IPS-15b (cell line): ENCODE measurements at regions not wholly inside any gene's neighbourhood (a gene's known extent, or its start where the extent isn't known, plus 50 kb on each side); places are given as distances from the start of the nearest gene placed in this dataset.

Source experiments
- H3K27me3 ChIP-seq: one replicate; pipeline ENCODE4 v1.6.1; 2013; ENCODE audit warnings: low read length; ENCODE audit not compliant: control insufficient read depth, insufficient read depth
- H3K36me3 ChIP-seq: one replicate; pipeline ENCODE4 v1.6.1; 2013; ENCODE audit warnings: low read length; ENCODE audit not compliant: control insufficient read depth, insufficient read depth
- H3K4me1 ChIP-seq: one replicate; pipeline ENCODE4 v1.6.1; 2013; ENCODE audit warnings: mild to moderate bottlenecking, low read length; ENCODE audit not compliant: control insufficient read depth, insufficient read depth
- H3K4me3 ChIP-seq: one replicate; pipeline ENCODE4 v1.5.1; 2013; ENCODE audit warnings: low read depth, low read length
- H3K9ac ChIP-seq: one replicate; pipeline ENCODE4 v1.6.1; 2013; ENCODE audit warnings: low read depth, mild to moderate bottlenecking, low read length
- H3K9me3 ChIP-seq: one replicate; pipeline ENCODE4 v1.6.1; 2013; ENCODE audit warnings: mild to moderate bottlenecking, low read length; ENCODE audit not compliant: control insufficient read depth, insufficient read depth

GRCh38 chr10:2625094-2625493 is 442.3 kb upstream of the PFKP start:
- H3K27me3 ChIP-seq, result no peaks in the 10 kb centered on the region
- no peak overlapping the region for H3K4me3 ChIP-seq
- no peaks in the 10 kb centered on the region for H3K36me3 ChIP-seq
- no peaks in the 10 kb centered on the region for H3K9me3 ChIP-seq
- peaks cover 6% of the 10 kb centered on the region for H3K4me1 ChIP-seq
- no peak overlapping the region for H3K9ac ChIP-seq

GRCh38 chr10:2623675-2624274 is 443.6 kb upstream of the PFKP start:
- Histone ChIP-seq H3K4me1 (peaks cover 10% of the 10 kb centered on the region), H3K4me3 (no peak overlapping the region), H3K36me3 (no peaks in the 10 kb centered on the region), H3K9ac (no peak overlapping the region), H3K9me3 (no peaks in the 10 kb centered on the region), H3K27me3 (no peaks in the 10 kb centered on the region)

- Histone ChIP-seq H3K36me3 (no peaks in the 10 kb centered on the region), H3K9me3 (no peaks in the 10 kb centered on the region), H3K4me1 (peaks cover 10% of the 10 kb centered on the region), H3K4me3 (no peak overlapping the region), H3K9ac (no peak overlapping the region), H3K27me3 (no peaks in the 10 kb centered on the region)
These were observed 446.4 kb upstream of the PFKP start for GRCh38 chr10:2620827-2621521.

DNA sequence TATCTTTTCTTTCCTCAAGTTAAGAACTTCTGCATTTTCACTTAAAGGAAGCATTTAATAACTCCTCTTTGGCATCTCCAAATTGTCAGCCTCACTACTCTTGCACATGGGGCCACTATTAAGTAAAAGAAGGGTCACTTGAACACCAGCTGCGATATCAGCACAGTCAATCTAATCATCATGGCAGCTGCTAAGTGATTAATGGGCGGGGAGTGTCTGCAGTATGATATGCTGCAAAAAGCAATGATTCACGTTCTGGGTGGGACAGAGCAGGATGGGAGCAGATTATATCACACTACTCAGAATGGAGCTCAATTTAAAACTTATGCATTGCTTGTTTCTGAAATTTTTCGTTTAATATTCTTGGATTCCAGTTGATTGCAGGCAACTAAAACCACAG is 447.4 kb upstream of the PFKP start:
- no peaks in the 10 kb centered on the region for H3K27me3 ChIP-seq
- H3K4me3 ChIP-seq, result no peak overlapping the region

DNA sequence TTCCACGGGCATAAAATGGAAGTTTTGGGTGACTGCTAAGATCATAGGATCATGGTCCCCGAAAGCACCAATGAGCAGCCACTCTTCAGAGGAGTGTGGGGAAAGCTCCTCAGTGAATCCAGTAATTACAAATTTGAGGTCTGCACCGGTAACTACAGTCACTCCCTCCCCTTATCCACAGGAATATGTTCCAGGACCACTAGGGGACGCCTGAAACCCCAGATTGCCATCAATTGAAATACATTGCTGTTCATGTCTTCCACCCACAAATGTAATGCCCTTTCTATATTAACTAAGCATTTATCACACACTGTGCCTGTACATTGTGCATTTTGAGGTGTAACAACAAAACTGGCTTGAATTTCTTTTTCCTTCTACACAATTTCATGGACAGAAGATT is 447.9 kb upstream of the PFKP start:
- no peaks in the 10 kb centered on the region for H3K36me3 ChIP-seq
- H3K9ac ChIP-seq, result no peak overlapping the region
- peaks cover 10% of the 10 kb centered on the region for H3K4me1 ChIP-seq
- H3K27me3 ChIP-seq, result no peaks in the 10 kb centered on the region
- H3K9me3 ChIP-seq, result no peaks in the 10 kb centered on the region
- H3K4me3 ChIP-seq, result no peak overlapping the region

More for the DNA sequence above, 447.4 kb upstream of the PFKP start:
- Histone ChIP-seq H3K4me1 (peaks cover 10% of the 10 kb centered on the region), H3K9me3 (no peaks in the 10 kb centered on the region), H3K36me3 (no peaks in the 10 kb centered on the region), H3K9ac (no peak overlapping the region)

DNA sequence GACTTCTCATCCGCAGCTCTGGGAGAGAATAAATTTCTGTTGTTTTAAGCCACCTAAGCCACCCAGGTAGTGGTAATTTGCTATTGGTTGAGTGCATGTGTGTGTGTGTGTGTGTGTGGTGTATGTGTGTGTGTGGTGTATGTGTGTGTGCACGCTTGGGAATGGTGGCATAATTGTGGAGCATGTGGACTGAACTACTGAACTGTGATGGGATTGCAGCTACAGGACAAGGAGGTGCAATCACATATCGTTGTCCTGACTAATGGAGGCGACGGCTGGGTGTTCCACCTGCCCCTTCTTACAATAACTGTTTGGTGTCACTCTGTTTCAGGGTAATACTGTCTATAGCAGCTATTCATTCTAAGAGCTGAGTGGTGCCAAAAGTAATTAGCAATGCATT is 448.7 kb upstream of the PFKP start:
- Histone ChIP-seq H3K27me3 (no peaks in the 10 kb centered on the region), H3K4me3 (no peak overlapping the region), H3K36me3 (no peaks in the 10 kb centered on the region), H3K4me1 (peaks cover 10% of the 10 kb centered on the region), H3K9ac (no peak overlapping the region), H3K9me3 (no peaks in the 10 kb centered on the region)

DNA sequence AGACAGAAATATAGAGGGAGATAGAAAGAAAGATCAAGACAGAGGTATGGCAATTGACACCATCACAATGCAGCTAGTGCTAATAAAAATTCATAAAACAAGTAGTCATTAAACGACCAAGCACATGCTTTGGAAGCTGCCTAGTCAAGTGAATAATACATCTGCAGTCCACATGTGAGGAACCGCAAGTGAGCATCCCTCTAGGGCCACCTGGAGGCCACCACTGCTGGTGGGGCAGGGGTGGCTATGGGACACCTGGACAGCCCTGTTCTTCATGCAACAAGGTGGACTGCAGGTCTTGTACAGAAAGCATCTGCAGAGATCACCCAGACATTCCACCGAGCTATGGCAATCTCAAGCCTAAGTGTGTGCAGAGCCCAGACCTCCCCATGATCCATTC is 451.1 kb upstream of the PFKP start:
- Histone ChIP-seq H3K9me3 (no peaks in the 10 kb centered on the region), H3K27me3 (no peaks in the 10 kb centered on the region), H3K9ac (no peak overlapping the region), H3K4me1 (peaks cover 7% of the 10 kb centered on the region), H3K4me3 (no peak overlapping the region), H3K36me3 (no peaks in the 10 kb centered on the region)

GRCh38 chr10:2611603-2612002 is 455.7 kb upstream of the PFKP start:
- no peaks in the 10 kb centered on the region for H3K4me1 ChIP-seq
- no peak overlapping the region for H3K9ac ChIP-seq
- no peaks in the 10 kb centered on the region for H3K27me3 ChIP-seq
- no peak overlapping the region for H3K4me3 ChIP-seq
- H3K9me3 ChIP-seq, result no peaks in the 10 kb centered on the region
- H3K36me3 ChIP-seq, result no peaks in the 10 kb centered on the region

- no peaks in the 10 kb centered on the region for H3K27me3 ChIP-seq
- H3K9ac ChIP-seq, result no peak overlapping the region
- H3K36me3 ChIP-seq, result no peaks in the 10 kb centered on the region
- H3K4me1 ChIP-seq, result no peaks in the 10 kb centered on the region
- H3K4me3 ChIP-seq, result no peak overlapping the region
- H3K9me3 ChIP-seq, result no peaks in the 10 kb centered on the region
These were observed 456.4 kb upstream of the PFKP start for GRCh38 chr10:2610946-2611345.

- Histone ChIP-seq H3K4me1 (no peaks in the 10 kb centered on the region), H3K9me3 (no peaks in the 10 kb centered on the region), H3K27me3 (no peaks in the 10 kb centered on the region), H3K9ac (no peak overlapping the region), H3K36me3 (no peaks in the 10 kb centered on the region), H3K4me3 (no peak overlapping the region)
These were observed 462.5 kb upstream of the PFKP start for GRCh38 chr10:2604891-2605290.

DNA sequence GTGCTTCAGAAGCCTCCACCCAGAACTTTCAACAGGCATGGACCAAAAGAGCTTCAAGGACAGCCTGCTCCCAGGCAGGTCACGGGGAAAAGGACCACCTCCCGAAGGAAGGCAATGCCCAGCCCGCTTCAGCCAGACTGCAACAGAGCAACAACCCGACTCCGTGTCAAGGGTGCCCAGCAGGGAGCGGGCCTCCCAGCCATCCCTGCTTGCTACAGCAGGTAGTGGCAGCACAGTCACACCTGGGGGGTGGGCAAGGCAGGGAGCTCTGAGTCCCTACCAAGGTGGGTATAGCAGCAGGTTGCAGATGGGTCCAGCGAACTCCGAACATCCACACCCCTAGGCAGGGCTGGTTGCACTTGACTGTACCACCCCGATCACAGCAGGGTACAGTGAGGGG is 467.8 kb upstream of the PFKP start:
- Histone ChIP-seq H3K9ac (no peak overlapping the region), H3K9me3 (no peaks in the 10 kb centered on the region)

GRCh38 chr10:2592360-2593160 is 474.8 kb upstream of the PFKP start:
- no peaks in the 10 kb centered on the region for H3K27me3 ChIP-seq
- no peaks in the 10 kb centered on the region for H3K36me3 ChIP-seq
- H3K4me1 ChIP-seq, result no peaks in the 10 kb centered on the region
- no peaks in the 10 kb centered on the region for H3K9me3 ChIP-seq
- H3K9ac ChIP-seq, result no peak overlapping the region
- H3K4me3 ChIP-seq, result no peak overlapping the region

More for the DNA sequence above, 467.8 kb upstream of the PFKP start:
- Histone ChIP-seq H3K4me1 (no peaks in the 10 kb centered on the region), H3K4me3 (no peak overlapping the region), H3K36me3 (no peaks in the 10 kb centered on the region), H3K27me3 (no peaks in the 10 kb centered on the region)
